LNCAP (cell line): ENCODE measurements at regions not wholly inside any gene's neighbourhood (a gene's known extent, or its start where the extent isn't known, plus 50 kb on each side); places are given as distances from the start of the nearest gene placed in this dataset.

Experiments
- CTCF ChIP-seq: fragments of 450-650 bp; IDR thresholded peaks from 2 replicates; pipeline ENCODE4 v1.5.1; 2017; ENCODE audit warnings: mild to moderate bottlenecking

GRCh38 chr1:81144240-81144825 lies 656.4 kb upstream of the ADGRL2 start:
- TF ChIP-seq CTCF, result no peak

- no peak for TF ChIP-seq CTCF
Measured at GRCh38 chr1:81142099-81142826, 658.5 kb upstream of the ADGRL2 start.

GRCh38 chr1:81135524-81135923 lies 665.2 kb upstream of the ADGRL2 start:
- TF ChIP-seq CTCF, result no peak

- no peak for TF ChIP-seq CTCF
Measured at GRCh38 chr1:81129776-81130175, 671.0 kb upstream of the ADGRL2 start.

- no peak for TF ChIP-seq CTCF
Measured at GRCh38 chr1:81129366-81129765, 671.4 kb upstream of the ADGRL2 start.

GRCh38 chr1:81128079-81128478 lies 672.7 kb upstream of the ADGRL2 start:
- TF ChIP-seq CTCF, result no peak

GRCh38 chr1:81126989-81127581 lies 673.6 kb upstream of the ADGRL2 start:
- TF ChIP-seq CTCF, result no peak
